Keratinocyte (primary cell): ENCODE measurements at regions not wholly inside any gene's neighbourhood (a gene's known extent, or its start where the extent isn't known, plus 50 kb on each side); places are given as distances from the start of the nearest gene placed in this dataset.

ENCODE experiments used
- EZH2 ChIP-seq: IDR thresholded peaks from one replicate; pipeline ENCODE4 v1.6.1; 2012; ENCODE audit warnings: inconsistent platforms, mild to moderate bottlenecking, low read length, moderate library complexity
- TF ChIP-seq, protein P1 (sequence below), 3 experiments: IDR thresholded peaks in 1 of 3; conservative IDR thresholded peaks in 1 of 3; optimal IDR thresholded peaks in 1 of 3; 2 replicates in 2 of 3; 3 replicates in 1 of 3; pipeline versions ENCODE3 to v1.5.1; 2011; ENCODE audit warnings: low read length in 3 of 3, mild to moderate bottlenecking in 3 of 3, moderate library complexity in 2 of 3, control low read depth in 1 of 3, inconsistent platforms in 1 of 3; ENCODE audit not compliant: insufficient read depth in 2 of 3; ENCODE audit errors: extremely low read depth in 1 of 3

DNA sequence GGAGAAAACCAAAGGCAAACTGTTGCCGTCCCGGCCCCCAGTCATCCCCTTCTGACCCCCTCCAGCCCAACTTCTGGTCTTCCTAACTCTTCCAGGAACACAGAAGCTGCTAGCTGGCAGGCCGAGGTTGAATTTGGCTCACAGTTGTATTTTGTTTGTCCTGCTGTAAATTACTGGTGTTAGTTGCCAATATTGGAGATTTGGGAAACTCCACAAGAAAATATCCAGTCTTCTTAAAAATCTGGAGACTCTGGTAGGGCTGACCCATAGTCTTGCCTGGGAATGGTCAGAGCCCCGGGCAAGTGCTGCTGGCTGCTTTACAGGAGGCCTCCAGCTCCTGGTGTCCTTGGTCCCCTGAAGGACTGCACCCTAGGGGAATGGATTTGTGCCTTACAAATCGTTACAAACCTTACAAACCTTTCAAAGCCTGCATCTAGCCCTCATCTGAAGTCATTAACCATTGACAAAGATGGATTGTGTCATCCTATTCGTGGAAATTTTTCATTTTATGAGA, 112.0 kb upstream of the MCTP2 start:
- TF ChIP-seq, protein P1, sequence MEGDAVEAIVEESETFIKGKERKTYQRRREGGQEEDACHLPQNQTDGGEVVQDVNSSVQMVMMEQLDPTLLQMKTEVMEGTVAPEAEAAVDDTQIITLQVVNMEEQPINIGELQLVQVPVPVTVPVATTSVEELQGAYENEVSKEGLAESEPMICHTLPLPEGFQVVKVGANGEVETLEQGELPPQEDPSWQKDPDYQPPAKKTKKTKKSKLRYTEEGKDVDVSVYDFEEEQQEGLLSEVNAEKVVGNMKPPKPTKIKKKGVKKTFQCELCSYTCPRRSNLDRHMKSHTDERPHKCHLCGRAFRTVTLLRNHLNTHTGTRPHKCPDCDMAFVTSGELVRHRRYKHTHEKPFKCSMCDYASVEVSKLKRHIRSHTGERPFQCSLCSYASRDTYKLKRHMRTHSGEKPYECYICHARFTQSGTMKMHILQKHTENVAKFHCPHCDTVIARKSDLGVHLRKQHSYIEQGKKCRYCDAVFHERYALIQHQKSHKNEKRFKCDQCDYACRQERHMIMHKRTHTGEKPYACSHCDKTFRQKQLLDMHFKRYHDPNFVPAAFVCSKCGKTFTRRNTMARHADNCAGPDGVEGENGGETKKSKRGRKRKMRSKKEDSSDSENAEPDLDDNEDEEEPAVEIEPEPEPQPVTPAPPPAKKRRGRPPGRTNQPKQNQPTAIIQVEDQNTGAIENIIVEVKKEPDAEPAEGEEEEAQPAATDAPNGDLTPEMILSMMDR (optimal IDR thresholded peaks at IDR 0.05 in 1 of 3, IDR thresholded peaks at IDR 0.05 in 1 of 3, conservative IDR thresholded peaks at IDR 0.05 in 1 of 3; ENCODE audit: extremely low read depth in 1 of 3, insufficient read depth in 2 of 3, low read length in 3 of 3): no peak
- no peak for TF ChIP-seq EZH2
